IPS-18a (cell line): ENCODE measurements at regions not wholly inside any gene's neighbourhood (a gene's known extent, or its start where the extent isn't known, plus 50 kb on each side); places are given as distances from the start of the nearest gene placed in this dataset.

Experiments used
- H3K27ac ChIP-seq: one replicate; pipeline ENCODE4 v1.5.1; 2013; ENCODE audit warnings: low read length
- H3K27me3 ChIP-seq: one replicate; pipeline ENCODE4 v1.6.1; 2013; ENCODE audit warnings: mild to moderate bottlenecking, low read length; ENCODE audit not compliant: control insufficient read depth, insufficient read depth
- H3K36me3 ChIP-seq: one replicate; pipeline ENCODE4 v1.6.1; 2013; ENCODE audit warnings: low read depth, low read length; ENCODE audit not compliant: control insufficient read depth
- H3K4me1 ChIP-seq: one replicate; pipeline ENCODE4 v1.6.1; 2013; ENCODE audit warnings: low read depth, low read length; ENCODE audit not compliant: control insufficient read depth
- H3K4me3 ChIP-seq: one replicate; pipeline ENCODE4 v1.5.1; 2013; ENCODE audit warnings: low read length
- H3K9ac ChIP-seq: one replicate; pipeline ENCODE4 v1.6.1; 2013; ENCODE audit warnings: mild to moderate bottlenecking, low read length, moderate library complexity
- H3K9me3 ChIP-seq: one replicate; pipeline ENCODE4 v1.6.1; 2013; ENCODE audit warnings: low read depth, low read length; ENCODE audit not compliant: control insufficient read depth

GRCh38 chr15:69595009-69595791 lies 142.6 kb downstream of the RPLP1 start:
- H3K4me3 ChIP-seq, result no peak overlapping the region
- H3K36me3 ChIP-seq, result no peaks in the 10 kb centered on the region
- no peaks in the 10 kb centered on the region for H3K9me3 ChIP-seq
- H3K27me3 ChIP-seq, result no peaks in the 10 kb centered on the region
- no peaks in the 10 kb centered on the region for H3K4me1 ChIP-seq
- no peak overlapping the region for H3K27ac ChIP-seq
- no peak overlapping the region for H3K9ac ChIP-seq

DNA sequence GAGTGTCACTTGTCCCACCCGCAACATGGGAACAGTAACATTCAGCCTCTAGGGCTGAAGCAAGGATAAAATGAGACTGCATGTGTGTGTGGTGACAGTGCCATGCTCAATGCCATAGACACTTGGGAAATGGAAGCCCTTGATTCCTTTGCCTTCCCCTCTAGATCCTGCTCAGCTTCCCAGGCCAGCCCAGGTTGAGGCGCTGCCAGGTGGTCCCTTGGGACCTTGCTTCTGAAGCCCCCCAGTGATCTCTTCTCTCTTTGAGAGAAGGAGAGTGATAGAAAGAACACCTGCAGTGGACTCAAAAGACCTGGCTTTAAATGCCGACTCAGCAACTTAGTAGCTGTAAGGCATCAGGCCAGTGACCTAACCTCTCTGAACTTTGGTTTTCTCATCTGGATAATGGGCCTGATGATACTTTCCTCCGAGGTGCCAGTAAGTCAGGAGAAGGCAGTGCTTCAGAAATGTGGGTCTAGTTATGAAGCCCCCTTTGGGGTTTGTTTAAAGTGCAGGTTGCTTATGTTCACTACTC lies 144.5 kb downstream of the RPLP1 start:
- Histone ChIP-seq H3K36me3 (no peaks in the 10 kb centered on the region), H3K9me3 (no peaks in the 10 kb centered on the region), H3K27ac (no peak overlapping the region), H3K9ac (no peak overlapping the region), H3K4me1 (no peaks in the 10 kb centered on the region), H3K27me3 (no peaks in the 10 kb centered on the region), H3K4me3 (no peak overlapping the region)

DNA sequence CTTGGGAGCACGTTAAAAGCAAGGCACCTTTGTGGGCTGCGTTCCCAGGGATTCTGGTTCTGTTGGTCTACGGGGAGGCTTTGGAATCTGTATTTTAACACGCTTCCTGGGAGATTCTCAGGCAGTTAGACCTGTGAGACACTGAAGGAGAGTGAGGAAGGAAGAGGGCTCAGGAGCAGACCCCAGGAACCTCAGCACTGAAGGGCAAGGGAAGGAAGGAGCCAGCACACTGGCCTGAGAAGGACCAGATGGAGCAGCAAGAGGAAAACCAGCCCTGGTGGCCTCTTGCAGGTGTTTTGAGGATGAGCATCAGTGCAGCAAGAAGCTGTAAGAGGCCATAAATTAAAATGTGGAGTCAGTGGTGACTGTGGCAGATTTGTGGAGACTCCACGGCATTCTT lies 146.7 kb downstream of the RPLP1 start:
- Histone ChIP-seq H3K4me3 (no peak overlapping the region), H3K4me1 (no peaks in the 10 kb centered on the region), H3K27ac (no peak overlapping the region), H3K27me3 (no peaks in the 10 kb centered on the region), H3K36me3 (no peaks in the 10 kb centered on the region), H3K9me3 (no peaks in the 10 kb centered on the region), H3K9ac (no peak overlapping the region)

GRCh38 chr15:69600556-69601085 lies 148.0 kb downstream of the RPLP1 start:
- H3K9me3 ChIP-seq, result no peaks in the 10 kb centered on the region
- H3K4me3 ChIP-seq, result no peak overlapping the region
- no peaks in the 10 kb centered on the region for H3K36me3 ChIP-seq
- no peak overlapping the region for H3K27ac ChIP-seq
- no peaks in the 10 kb centered on the region for H3K27me3 ChIP-seq
- H3K4me1 ChIP-seq, result no peaks in the 10 kb centered on the region
- H3K9ac ChIP-seq, result no peak overlapping the region

- Histone ChIP-seq H3K36me3 (no peaks in the 10 kb centered on the region), H3K4me3 (no peak overlapping the region), H3K27me3 (no peaks in the 10 kb centered on the region), H3K9me3 (no peaks in the 10 kb centered on the region), H3K9ac (no peak overlapping the region), H3K27ac (no peak overlapping the region), H3K4me1 (no peaks in the 10 kb centered on the region)
These were observed 149.3 kb downstream of the RPLP1 start for GRCh38 chr15:69601711-69602504.

DNA sequence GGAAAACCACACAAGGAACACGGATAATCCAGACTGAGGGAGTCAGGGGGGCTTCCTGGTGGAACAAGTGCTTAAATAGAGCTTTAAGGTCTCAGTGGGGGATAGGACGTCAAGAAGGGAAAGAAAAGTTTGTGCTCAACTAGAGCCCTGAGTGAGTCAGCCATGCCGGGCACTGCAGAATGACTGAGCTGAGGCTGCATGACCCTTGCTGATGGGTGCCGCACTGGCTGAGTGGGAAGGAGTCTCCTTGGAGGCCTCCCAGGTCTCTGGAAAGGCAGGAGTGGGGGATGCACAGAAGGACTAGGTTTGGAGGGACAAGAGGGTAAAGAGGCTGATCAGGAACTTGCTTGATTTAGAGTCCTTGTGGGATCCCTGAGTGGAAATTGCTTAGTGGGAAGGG lies 150.3 kb downstream of the RPLP1 start:
- Histone ChIP-seq H3K27me3 (no peaks in the 10 kb centered on the region), H3K27ac (no peak overlapping the region), H3K9ac (no peak overlapping the region), H3K9me3 (no peaks in the 10 kb centered on the region), H3K4me1 (no peaks in the 10 kb centered on the region), H3K4me3 (no peak overlapping the region), H3K36me3 (no peaks in the 10 kb centered on the region)

DNA sequence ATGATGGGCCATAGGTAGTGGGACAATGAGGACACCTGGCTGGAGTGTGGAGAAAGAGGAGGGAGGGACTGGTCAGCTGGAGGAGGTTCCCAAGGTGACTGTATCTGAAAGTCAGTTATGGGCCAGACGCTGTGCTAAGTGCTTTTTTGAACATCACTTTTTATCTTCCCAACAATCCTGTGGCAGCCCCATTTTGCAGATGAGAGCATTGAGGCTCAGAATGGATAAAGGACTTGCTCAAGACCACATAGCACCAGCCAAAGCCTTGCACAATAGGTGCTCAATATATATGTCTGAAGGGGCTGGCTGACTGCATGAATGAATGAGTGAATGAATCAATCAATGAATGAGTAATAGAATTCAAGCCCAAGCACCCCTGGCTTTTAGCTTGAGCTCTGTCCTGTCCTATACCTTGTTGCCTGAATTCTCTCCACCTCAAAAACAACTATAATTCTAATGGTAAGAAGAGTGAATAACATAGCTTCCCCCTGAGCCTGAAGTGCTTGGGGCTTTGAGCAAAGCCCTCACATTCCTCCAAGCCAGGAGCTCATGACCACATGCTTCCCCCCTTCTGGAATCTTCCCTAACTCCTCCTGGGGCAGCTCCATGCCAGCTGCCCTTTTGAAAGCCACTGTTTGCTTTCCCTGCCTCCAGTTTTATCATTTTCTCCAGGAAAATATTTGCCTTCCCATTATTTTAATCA lies 150.9 kb downstream of the RPLP1 start:
- no peak overlapping the region for H3K27ac ChIP-seq
- H3K4me1 ChIP-seq, result no peaks in the 10 kb centered on the region
- no peaks in the 10 kb centered on the region for H3K9me3 ChIP-seq
- no peaks in the 10 kb centered on the region for H3K27me3 ChIP-seq
- no peak overlapping the region for H3K9ac ChIP-seq
- no peaks in the 10 kb centered on the region for H3K36me3 ChIP-seq
- no peak overlapping the region for H3K4me3 ChIP-seq

GRCh38 chr15:69604072-69604411 lies 151.4 kb downstream of the RPLP1 start:
- H3K4me1 ChIP-seq, result no peaks in the 10 kb centered on the region
- no peak overlapping the region for H3K9ac ChIP-seq
- H3K9me3 ChIP-seq, result no peaks in the 10 kb centered on the region
- no peak overlapping the region for H3K27ac ChIP-seq
- H3K36me3 ChIP-seq, result no peaks in the 10 kb centered on the region
- H3K4me3 ChIP-seq, result no peak overlapping the region
- no peaks in the 10 kb centered on the region for H3K27me3 ChIP-seq

DNA sequence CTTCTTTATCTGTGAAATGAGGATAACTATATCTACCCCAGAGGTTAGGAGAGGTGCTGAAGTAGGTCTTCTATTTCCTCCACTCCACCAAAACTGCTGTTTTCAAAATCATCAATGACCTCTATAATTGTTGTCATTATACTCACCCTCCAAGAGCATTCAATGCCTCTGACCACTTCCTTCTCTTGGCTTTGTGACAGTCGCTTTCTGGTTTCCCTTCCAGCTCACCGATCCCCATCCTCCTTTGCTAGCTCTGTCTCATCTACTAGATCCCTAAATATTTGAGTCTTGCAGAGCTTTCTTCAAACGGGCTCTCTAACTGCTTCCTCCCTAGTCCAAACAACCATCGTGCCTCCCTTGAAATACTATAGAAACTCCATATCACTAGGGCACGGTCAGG lies 153.5 kb downstream of the RPLP1 start:
- Histone ChIP-seq H3K27ac (no peak overlapping the region), H3K36me3 (no peaks in the 10 kb centered on the region), H3K4me3 (no peak overlapping the region), H3K9me3 (no peaks in the 10 kb centered on the region), H3K4me1 (no peaks in the 10 kb centered on the region), H3K9ac (no peak overlapping the region), H3K27me3 (no peaks in the 10 kb centered on the region)

DNA sequence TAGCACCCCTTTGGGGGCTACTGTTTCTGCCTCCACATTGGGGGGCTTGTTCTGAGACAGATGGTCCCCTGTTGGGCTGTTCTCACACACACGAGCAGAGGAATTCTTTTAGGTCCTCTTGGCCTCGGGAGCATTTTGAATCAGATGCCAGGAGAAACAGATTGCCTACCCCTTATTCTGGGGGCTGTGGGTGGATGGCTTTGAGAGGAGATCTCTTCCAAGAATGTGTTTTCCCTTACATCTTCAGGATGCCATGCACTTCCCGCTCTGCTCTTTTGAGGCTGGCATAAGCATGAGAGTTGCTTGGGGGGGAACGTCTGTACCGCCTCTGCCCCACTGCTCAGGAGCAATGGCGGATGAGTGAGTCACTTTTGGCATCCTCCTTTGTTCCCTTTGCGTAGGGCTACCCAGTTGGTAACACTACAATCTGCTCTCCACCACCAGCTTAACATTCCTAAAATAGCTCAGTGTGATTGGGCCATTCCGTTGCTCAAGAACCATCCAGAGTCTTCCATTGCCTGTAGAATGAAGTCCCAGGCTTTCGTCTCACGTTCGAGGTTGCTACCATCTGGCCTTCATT lies 154.4 kb downstream of the RPLP1 start:
- Histone ChIP-seq H3K4me1 (no peaks in the 10 kb centered on the region), H3K27ac (no peak overlapping the region), H3K27me3 (no peaks in the 10 kb centered on the region)

GRCh38 chr15:69608661-69609060 lies 156.0 kb downstream of the RPLP1 start:
- Histone ChIP-seq H3K27me3 (no peaks in the 10 kb centered on the region), H3K9ac (no peak overlapping the region), H3K27ac (no peak overlapping the region), H3K36me3 (no peaks in the 10 kb centered on the region), H3K4me3 (no peak overlapping the region), H3K4me1 (no peaks in the 10 kb centered on the region), H3K9me3 (no peaks in the 10 kb centered on the region)

More for the DNA sequence above, 154.4 kb downstream of the RPLP1 start:
- no peak overlapping the region for H3K9ac ChIP-seq
- H3K36me3 ChIP-seq, result no peaks in the 10 kb centered on the region
- no peak overlapping the region for H3K4me3 ChIP-seq
- H3K9me3 ChIP-seq, result no peaks in the 10 kb centered on the region
